AG09319 (cell line): ENCODE measurements at regions not wholly inside any gene's neighbourhood (a gene's known extent, or its start where the extent isn't known, plus 50 kb on each side); places are given as distances from the start of the nearest gene placed in this dataset.

ENCODE experiments used
- DNase-seq: peaks from one replicate; pipeline ENCODE4 v3.0.0-alpha.2; 2010; ENCODE audit warnings: low read depth; ENCODE audit errors: extremely low read depth
- CTCF ChIP-seq: IDR thresholded peaks from 2 replicates; pipeline ENCODE4 v1.5.1; 2011; ENCODE audit warnings: low read depth, mild to moderate bottlenecking, inconsistent platforms, low read length, moderate library complexity

- no peak for DNase-seq
- TF ChIP-seq CTCF: no peak
Measured at GRCh38 chr13:42383025-42383424, 111.1 kb downstream of the AKAP11 start.

- TF ChIP-seq CTCF: no peak
- no peak for DNase-seq
Measured at GRCh38 chr13:42384265-42384664, 112.3 kb downstream of the AKAP11 start.

- no peak for DNase-seq
- TF ChIP-seq CTCF: no peak
Measured at GRCh38 chr13:42388326-42388725, 116.4 kb downstream of the AKAP11 start.

GRCh38 chr13:42389041-42389440 lies 117.1 kb downstream of the AKAP11 start:
- no peak for TF ChIP-seq CTCF
- DNase-seq: no peak

GRCh38 chr13:42392180-42392579 lies 120.2 kb downstream of the AKAP11 start:
- no peak for TF ChIP-seq CTCF
- DNase-seq: no peak

- DNase-seq: no peak
- no peak for TF ChIP-seq CTCF
Measured at GRCh38 chr13:42392716-42393572, 121.0 kb downstream of the AKAP11 start.

GRCh38 chr13:42393573-42394360 lies 121.8 kb downstream of the AKAP11 start:
- TF ChIP-seq CTCF: no peak
- no peak for DNase-seq
